NCI-H1092 (cell line): ENCODE measurements at regions not wholly inside any gene's neighbourhood (a gene's known extent, or its start where the extent isn't known, plus 50 kb on each side); places are given as distances from the start of the nearest gene placed in this dataset.
"Not testable (repeated sequence)": the region's sequence is repeated elsewhere in the genome, so short reads cannot be mapped to it uniquely, and the experiment has no call there.

Experiments
- DNase-seq: peaks from one replicate; lab custom pipeline; 2025; lab: John Stamatoyannopoulos, UW

GRCh38 chr9:41839786-41840185, 289.4 kb downstream of the CNTNAP3B start:
- DNase-seq, result not testable (repeated sequence)

GRCh38 chr9:41838953-41839352, 290.3 kb downstream of the CNTNAP3B start:
- DNase-seq, result not testable (repeated sequence)

GRCh38 chr9:41838562-41838851, 290.7 kb downstream of the CNTNAP3B start:
- not testable (repeated sequence) for DNase-seq

DNA sequence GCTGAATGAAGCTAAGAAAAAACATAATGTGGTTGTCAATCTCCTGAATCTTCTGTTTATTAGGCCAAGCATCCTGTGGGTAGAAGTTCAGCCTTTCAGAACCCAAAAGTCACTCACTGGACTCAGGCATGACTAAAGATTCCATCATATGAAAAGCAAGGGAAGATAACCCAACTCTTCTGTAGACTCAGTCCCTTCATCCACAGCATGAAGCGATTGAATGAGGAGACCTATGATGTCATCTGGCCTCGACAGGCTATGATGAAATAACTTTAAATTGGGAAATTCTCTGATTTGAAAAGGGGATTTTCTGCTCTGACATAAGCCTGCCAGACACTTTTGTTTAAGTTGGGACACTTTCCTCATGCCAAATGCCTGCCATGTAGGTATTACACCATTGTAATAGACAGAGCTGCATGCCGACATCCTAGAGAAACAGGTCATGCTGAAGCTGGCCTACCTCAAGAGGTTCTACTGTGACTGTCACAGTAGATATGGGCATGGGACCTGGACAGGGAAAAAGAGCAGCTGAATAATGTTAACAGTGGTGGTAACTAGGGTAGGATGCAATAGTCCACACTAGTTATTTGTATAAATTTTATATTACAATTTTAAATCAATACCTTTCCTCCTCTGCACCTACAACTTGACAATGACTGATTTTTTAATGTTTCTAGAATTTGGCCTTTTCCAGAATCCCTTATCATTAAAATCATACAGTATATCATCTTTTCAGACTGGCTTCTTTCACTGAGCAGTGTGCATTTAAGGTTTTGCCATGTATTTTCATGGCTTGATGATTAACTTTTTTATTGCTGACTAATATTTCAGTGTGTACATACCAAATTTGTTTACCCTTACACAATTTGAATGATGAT, 291.3 kb downstream of the CNTNAP3B start:
- DNase-seq, result not testable (repeated sequence)

DNA sequence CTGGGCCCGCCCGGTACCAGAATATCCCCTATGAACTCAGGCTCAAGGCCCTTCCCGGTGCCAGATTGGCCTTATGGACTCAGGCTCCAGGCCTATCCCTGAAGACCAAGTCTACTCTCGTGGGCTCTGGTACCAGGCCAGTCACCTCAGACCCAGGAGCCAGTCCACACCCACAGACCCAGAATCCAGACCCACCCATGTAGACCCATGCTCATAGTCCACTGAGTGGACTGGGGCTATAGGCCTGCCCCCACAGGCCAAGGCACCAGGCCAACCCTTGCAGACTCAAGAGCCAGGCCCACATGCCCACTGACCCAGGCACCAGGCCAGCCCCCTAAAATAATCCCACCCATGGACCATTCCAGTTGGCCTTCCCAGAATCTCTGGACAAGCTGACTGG, 296.1 kb downstream of the CNTNAP3B start:
- DNase-seq, result not testable (repeated sequence)

GRCh38 chr9:41824723-41825122, 304.5 kb downstream of the CNTNAP3B start:
- not testable (repeated sequence) for DNase-seq

- DNase-seq, result not testable (repeated sequence)
These were observed 326.5 kb downstream of the CNTNAP3B start for GRCh38 chr9:41802706-41803105.

GRCh38 chr9:41798684-41799083, 330.5 kb downstream of the CNTNAP3B start:
- not testable (repeated sequence) for DNase-seq

DNA sequence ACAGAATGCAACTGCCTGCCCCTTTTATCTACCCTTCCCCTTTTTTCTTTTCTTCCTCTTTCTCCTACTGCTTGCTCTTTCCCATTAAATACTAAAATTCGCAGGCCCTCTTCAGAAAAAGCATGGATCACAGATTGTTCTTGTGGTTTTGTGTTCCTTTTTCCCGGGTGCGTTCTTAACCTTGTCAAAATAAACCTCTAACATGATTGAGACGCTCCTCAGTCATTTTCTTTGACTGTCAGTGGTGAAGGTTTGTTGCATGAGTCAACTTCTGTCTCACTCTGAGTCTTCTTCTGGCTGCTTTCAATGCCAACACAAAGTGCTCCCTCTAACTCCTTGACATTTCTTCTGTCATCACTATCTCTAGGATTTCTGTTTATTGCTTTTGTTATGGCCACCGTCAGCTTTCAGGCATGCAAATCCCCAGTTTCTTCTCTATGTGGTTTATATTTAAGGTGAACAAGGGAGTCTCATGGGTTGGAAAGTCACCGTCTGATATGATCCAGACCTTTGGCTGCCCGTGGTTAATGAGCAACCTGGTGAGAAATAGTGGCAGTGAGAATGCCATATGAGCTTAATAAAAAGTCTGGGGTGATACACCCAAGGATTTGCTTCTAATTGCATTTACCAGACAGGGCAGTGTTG, 338.4 kb downstream of the CNTNAP3B start:
- DNase-seq, result not testable (repeated sequence)

DNA sequence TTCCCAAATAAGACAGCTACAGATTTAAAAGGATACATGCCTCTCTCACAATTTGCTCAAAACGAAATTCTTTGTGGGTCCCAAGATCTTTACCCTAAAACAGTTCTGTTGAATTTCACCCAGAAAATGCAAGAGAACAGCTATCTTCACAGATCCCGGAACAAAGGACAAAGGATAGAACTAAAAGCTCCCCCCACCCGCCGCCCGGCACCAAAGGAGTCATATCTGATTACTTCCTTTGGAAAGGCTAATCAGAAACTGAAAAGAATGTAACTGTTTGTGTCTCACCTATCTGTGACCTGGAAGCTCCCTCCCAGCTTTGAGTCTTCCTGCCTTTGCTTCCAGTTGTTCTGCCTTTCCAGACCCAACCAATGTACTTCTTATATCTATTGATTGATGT, 339.2 kb downstream of the CNTNAP3B start:
- not testable (repeated sequence) for DNase-seq

DNA sequence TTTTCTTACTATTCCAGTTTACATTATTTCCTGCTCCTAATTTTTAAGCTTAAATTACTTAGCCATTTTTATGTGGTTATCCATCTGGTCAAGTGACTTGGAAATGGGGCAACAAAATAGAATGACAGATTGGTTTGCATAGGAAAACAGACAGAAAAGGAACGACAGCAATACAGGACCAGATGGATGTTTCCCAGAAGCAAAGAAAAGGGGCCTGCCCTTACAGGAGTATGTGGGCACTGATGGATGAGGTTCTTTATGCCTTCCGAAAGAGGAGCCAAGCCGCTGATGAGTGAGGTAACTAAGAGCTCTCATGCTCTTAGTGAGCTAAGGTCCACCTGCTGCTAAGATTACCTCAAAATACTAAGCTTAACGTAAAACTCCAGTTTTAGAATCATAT, 339.8 kb downstream of the CNTNAP3B start:
- not testable (repeated sequence) for DNase-seq

- DNase-seq, result not testable (repeated sequence)
These were observed 341.3 kb downstream of the CNTNAP3B start for GRCh38 chr9:41787951-41788350.

DNA sequence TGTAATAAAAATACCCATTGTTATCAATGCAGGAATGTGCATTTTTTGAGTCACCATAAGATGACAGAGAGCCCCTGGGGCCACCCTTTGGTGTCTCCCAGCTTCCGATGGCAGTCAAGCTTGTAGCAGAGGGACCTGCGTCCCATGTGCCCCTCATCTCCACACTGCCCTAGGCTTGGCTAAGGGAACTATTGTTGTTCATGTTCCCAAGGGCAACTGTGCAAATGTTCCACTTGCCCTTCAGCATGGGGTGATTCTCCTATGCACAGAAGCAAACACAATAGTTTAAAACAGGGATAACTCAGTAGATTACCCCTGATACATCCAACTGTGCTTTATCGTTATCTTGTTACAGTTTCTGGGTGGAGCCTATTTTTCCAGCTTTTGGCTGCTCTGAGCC, 342.0 kb downstream of the CNTNAP3B start:
- not testable (repeated sequence) for DNase-seq

- not testable (repeated sequence) for DNase-seq
These were observed 345.2 kb downstream of the CNTNAP3B start for GRCh38 chr9:41784006-41784405.

GRCh38 chr9:41783070-41783810, 346.0 kb downstream of the CNTNAP3B start:
- not testable (repeated sequence) for DNase-seq

- not testable (repeated sequence) for DNase-seq
These were observed 347.3 kb downstream of the CNTNAP3B start for GRCh38 chr9:41781899-41782298.

DNA sequence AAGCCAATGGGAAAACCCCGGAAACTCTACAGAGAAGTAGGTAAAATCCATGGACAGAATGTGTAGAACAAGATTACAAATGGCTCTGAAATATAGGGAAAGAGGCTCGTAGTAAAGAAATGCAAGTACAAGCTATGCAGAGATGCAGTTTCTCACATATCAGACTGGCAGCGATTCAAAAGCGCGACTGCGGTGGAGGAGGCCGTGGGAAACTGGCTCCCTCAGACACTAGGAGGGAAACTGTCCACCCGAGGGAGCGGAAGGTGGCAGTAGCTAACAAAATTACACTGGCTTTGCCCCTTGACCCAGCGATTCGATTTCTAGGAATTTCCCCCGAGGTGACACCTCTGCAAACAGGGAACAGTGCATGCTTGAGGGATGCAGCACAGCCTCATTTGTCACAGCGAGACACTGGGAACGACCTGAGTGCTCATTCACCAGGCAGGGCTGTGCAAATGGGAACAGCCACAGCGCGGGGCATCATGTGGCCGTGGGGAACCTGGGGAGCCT, 349.3 kb downstream of the CNTNAP3B start:
- DNase-seq, result not testable (repeated sequence)

DNA sequence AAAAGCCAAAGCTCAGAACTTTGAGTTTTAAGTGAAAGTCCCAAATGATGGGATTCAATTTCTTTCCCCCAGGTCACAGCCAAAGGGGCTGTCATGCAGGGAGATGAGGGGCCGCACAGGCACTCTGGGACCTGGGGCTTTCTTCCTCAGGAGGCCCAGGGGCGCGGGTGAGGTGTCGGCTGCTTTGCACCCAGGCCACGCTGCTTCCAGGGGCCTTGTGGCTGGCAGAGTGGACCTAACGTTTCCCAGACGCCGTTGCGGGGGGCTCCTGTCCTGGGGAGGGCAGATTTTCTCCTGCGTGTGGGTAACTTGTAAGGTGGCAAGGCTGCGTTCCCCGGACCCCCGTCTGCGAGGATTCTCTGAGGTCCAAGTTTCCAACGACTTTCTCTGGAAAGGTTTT, 350.0 kb downstream of the CNTNAP3B start:
- DNase-seq, result not testable (repeated sequence)

GRCh38 chr9:41778535-41779071, 350.6 kb downstream of the CNTNAP3B start:
- DNase-seq, result not testable (repeated sequence)

- DNase-seq, result not testable (repeated sequence)
These were observed 351.7 kb downstream of the CNTNAP3B start for GRCh38 chr9:41777536-41777935.

DNA sequence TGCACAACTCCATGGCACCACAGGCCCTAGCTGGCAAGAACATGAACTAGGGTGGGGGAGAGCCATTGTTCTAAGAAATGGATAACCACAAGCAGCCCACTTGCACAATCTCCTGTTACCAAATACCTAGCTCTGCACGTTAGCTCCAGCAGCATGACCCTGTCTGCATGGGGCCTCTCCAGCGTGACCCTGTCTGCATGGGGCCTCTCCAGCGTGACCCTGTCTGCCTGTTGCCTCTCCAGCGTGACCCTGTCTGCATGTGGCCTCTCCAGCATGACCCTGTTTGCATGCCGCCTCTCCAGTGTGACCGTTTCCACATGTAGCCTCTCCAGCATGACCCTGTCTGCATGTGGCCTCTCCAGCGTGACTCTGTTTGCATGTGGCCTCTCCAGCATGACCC, 356.7 kb downstream of the CNTNAP3B start:
- DNase-seq, result not testable (repeated sequence)

DNA sequence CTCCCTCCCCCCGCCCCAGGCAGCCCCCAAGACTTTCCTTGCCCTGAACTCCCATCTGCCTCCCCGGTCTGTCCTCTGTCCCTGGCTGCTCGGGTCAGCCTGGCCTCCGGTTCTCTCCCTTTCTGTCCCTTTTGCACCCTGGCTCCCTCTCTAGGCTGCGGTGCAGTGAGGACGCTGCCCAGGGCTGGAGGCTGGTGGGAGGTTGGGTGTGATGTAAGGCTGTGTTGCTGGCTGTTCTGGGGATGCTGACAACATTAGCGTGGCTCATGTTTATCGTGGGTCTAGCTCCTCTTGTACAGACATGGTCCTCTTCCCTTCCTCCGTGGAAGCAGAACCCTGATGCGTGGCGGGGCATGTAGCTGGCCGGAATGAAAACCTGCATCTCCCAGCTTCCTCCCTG, 357.5 kb downstream of the CNTNAP3B start:
- not testable (repeated sequence) for DNase-seq
